ENCODE measurements at regions not wholly inside any gene's neighbourhood (a gene's known extent, or its start where the extent isn't known, plus 50 kb on each side); places are given as distances from the start of the nearest gene placed in this dataset.

DNA sequence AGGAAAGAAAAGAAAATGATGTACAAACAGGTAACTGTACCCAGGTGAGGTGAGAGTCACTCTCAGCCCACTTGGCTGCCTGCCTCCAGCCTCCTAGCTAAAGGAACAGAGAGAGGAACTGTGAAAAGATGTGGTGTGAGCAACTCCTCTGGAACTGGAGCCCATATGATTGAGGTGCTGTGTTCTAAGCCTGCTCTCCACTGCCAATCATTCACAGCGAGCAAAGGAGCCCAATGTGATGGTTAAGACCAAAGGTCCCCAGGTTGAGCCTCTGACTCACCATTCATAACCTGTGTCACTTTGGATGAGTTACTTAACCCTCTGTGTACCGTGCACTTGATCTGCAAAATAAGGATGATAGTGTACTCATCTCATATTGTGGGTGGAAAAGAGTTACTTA, 868.1 kb upstream of the AUTS2 start:
- no peaks in the 10 kb centered on the region for H3K27me3 ChIP-seq (ENCODE audit: control insufficient read depth, insufficient read depth, low read length)
- no peaks in the 10 kb centered on the region for H3K36me3 ChIP-seq (ENCODE audit: control insufficient read depth, insufficient read depth, low read length)
- TF ChIP-seq, protein P1, sequence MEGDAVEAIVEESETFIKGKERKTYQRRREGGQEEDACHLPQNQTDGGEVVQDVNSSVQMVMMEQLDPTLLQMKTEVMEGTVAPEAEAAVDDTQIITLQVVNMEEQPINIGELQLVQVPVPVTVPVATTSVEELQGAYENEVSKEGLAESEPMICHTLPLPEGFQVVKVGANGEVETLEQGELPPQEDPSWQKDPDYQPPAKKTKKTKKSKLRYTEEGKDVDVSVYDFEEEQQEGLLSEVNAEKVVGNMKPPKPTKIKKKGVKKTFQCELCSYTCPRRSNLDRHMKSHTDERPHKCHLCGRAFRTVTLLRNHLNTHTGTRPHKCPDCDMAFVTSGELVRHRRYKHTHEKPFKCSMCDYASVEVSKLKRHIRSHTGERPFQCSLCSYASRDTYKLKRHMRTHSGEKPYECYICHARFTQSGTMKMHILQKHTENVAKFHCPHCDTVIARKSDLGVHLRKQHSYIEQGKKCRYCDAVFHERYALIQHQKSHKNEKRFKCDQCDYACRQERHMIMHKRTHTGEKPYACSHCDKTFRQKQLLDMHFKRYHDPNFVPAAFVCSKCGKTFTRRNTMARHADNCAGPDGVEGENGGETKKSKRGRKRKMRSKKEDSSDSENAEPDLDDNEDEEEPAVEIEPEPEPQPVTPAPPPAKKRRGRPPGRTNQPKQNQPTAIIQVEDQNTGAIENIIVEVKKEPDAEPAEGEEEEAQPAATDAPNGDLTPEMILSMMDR (IDR thresholded peaks at IDR 0.05; ENCODE audit: insufficient read depth, low read length, poor library complexity, severe bottlenecking) = no peak
- H3K4me3 ChIP-seq (ENCODE audit: low read depth, low read length) = no peak overlapping the region
- DNase-seq (ENCODE audit: low read depth) = no peak

DNA sequence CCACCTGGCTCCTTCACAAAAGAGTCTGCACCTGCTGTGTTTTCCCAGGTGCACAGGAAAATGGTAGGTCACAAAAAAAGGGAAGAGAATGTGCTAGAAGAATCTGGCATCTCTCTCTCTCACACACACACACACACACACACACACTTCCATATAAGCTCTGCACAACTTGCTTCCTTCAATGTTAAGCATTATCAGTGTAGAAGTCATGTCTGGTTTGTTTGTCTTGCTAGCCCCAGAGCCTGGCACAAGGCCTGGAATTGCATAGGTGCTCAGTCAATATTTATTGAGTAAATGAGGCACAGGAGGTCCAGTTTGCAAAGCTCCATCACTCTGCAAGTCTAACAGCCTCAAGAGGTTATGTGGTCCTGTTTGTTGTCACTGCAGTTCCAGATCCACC, 867.3 kb upstream of the AUTS2 start:
- TF ChIP-seq, protein P1 (IDR thresholded peaks at IDR 0.05; ENCODE audit: insufficient read depth, low read length, poor library complexity, severe bottlenecking) = no peak
- Histone ChIP-seq H3K27me3 (ENCODE audit: control insufficient read depth, insufficient read depth, low read length) (no peaks in the 10 kb centered on the region), H3K36me3 (ENCODE audit: control insufficient read depth, insufficient read depth, low read length) (no peaks in the 10 kb centered on the region), H3K4me3 (ENCODE audit: low read depth, low read length) (no peak overlapping the region)
- DNase-seq (ENCODE audit: low read depth) = no peak

DNA sequence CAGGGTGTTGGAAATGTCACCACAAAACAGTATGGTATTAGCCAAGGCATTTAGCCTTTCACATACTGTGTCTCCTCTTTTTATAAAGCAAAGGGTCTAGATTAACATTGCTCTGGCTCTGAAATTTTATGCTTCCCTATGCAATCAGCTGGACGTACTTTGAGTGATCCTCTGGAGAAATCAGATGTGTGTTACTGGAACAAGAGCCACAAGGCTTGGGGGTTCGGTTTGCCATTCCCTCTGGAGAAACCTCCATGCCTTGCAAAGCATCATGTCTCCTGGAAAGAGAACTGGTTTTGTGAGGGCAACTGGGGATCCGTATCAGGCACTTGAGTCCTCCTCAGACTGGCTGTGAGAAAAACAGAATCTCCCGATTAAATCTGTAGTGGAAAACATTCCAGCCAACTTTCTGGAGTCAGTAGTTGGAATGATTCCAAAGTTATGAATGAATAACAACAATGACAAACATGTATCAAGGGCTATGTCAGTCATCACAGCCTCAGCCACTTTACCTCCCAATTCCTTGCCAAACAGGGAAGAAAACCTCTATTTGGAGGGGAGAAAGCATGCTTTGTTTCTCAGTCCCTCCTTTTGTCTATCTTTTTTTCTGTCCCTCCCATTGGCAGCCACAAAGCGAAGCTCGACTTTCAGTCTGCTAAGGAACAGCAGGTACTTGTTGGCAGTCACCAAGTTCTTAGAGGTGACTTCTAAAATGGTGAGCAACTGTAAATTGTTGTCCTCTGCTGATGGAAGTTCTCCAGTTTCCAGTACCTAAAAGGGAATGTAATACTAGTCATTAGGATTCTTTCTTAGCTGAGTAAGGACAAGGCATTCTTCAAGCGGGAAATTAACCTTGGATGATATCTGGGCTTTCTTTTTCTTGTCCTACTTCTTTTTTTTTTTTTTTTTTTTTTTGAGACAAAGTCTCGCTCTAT, 864.8 kb upstream of the AUTS2 start:
- H3K27me3 ChIP-seq (ENCODE audit: control insufficient read depth, insufficient read depth, low read length) = no peaks in the 10 kb centered on the region
- TF ChIP-seq, protein P1 (IDR thresholded peaks at IDR 0.05; ENCODE audit: insufficient read depth, low read length, poor library complexity, severe bottlenecking) = no peak
- no peak overlapping the region for H3K4me3 ChIP-seq (ENCODE audit: low read depth, low read length)
- no peak for DNase-seq (ENCODE audit: low read depth)
- no peaks in the 10 kb centered on the region for H3K36me3 ChIP-seq (ENCODE audit: control insufficient read depth, insufficient read depth, low read length)

DNA sequence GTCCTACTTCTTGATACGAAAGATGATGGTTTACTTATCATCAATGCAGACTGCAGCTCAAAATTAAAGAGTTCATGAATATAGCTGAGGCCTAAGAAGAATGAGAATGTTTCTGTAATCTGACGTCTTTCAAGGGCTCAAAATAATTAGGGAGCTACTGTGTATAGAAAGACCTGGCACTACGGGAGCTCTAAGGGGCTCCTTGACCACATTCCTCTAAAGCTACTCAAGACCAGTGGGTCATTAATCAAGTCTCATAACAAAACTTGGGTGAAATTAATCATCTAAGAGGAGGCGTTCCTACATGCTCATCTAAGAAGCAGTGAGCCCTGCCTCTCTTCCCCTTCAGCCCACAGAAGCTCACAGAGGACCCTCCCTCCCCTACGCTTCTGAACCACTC, 863.8 kb upstream of the AUTS2 start:
- H3K36me3 ChIP-seq (ENCODE audit: control insufficient read depth, insufficient read depth, low read length) = no peaks in the 10 kb centered on the region
- DNase-seq (ENCODE audit: low read depth) = no peak
- no peaks in the 10 kb centered on the region for H3K27me3 ChIP-seq (ENCODE audit: control insufficient read depth, insufficient read depth, low read length)
- TF ChIP-seq, protein P1 (IDR thresholded peaks at IDR 0.05; ENCODE audit: insufficient read depth, low read length, poor library complexity, severe bottlenecking) = no peak
- no peak overlapping the region for H3K4me3 ChIP-seq (ENCODE audit: low read depth, low read length)

DNA sequence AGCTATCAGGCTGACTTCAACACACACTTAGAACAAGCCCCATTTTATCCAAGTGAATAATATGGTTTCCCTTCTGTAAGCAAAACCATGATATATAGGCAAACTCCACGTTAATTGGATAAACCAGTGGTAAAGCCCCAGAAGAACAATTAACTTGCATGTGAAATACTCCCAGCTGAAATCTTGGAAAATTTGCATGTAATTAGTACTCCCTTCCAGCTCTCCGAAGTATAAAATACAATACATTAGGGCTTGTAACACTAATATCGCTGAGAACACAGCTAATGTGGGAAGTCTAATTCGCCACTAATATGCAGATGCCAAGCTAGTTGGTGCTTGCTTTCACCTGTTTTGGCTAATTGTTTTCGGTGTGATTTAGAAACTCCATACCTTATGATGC, 859.0 kb upstream of the AUTS2 start:
- no peaks in the 10 kb centered on the region for H3K27me3 ChIP-seq (ENCODE audit: control insufficient read depth, insufficient read depth, low read length)
- no peaks in the 10 kb centered on the region for H3K36me3 ChIP-seq (ENCODE audit: control insufficient read depth, insufficient read depth, low read length)
- DNase-seq (ENCODE audit: low read depth) = no peak
- H3K4me3 ChIP-seq (ENCODE audit: low read depth, low read length) = no peak overlapping the region
- TF ChIP-seq, protein P1 (IDR thresholded peaks at IDR 0.05; ENCODE audit: insufficient read depth, low read length, poor library complexity, severe bottlenecking) = no peak

DNA sequence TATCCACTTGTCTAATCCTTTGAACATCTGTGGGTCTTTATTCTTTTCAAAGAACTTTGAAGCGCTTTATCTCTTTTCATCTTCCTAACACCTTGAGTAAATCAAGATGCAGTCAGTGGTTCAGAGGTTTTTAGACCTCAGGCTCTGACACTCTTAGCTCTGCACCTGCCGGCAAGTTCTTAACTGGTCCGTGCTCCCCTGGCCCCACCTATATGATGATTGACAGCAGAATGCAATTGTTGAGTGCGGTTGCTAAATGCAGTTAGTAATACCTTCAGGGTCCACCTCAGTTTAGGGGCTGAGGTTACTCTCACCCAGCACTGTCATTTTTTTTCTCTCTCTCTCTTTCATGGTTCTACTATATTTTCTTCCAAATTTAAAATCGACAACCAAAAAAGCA, 854.2 kb upstream of the AUTS2 start:
- DNase-seq (ENCODE audit: low read depth) = no peak
- TF ChIP-seq, protein P1 (IDR thresholded peaks at IDR 0.05; ENCODE audit: insufficient read depth, low read length, poor library complexity, severe bottlenecking) = no peak
- no peaks in the 10 kb centered on the region for H3K36me3 ChIP-seq (ENCODE audit: control insufficient read depth, insufficient read depth, low read length)
- no peaks in the 10 kb centered on the region for H3K27me3 ChIP-seq (ENCODE audit: control insufficient read depth, insufficient read depth, low read length)
- H3K4me3 ChIP-seq (ENCODE audit: low read depth, low read length) = no peak overlapping the region
